PFSK-1 (cell line): ENCODE measurements at regions not wholly inside any gene's neighbourhood (a gene's known extent, or its start where the extent isn't known, plus 50 kb on each side); places are given as distances from the start of the nearest gene placed in this dataset.

Experiments
- FOXP2 ChIP-seq: optimal IDR thresholded peaks from 2 replicates; pipeline ENCODE3; 2011; ENCODE audit warnings: borderline replicate concordance, control low read depth, inconsistent platforms; ENCODE audit not compliant: insufficient read depth; ENCODE audit errors: extremely low read length, extremely low read depth
- POLR2AphosphoS5 ChIP-seq: IDR thresholded peaks from 2 replicates; pipeline ENCODE4 v1.6.1; 2012; ENCODE audit warnings: low read depth, mild to moderate bottlenecking, control low read depth, low read length, moderate library complexity
- REST ChIP-seq, 2 experiments: IDR thresholded peaks; 2 replicates each; pipeline versions ENCODE4 v1.6.1 to v1.8.0; 2011 to 2012; ENCODE audit warnings: low read depth in 2 of 2, low read length in 2 of 2, control low read depth in 1 of 2, inconsistent platforms in 1 of 2, mild to moderate bottlenecking in 1 of 2, moderate library complexity in 1 of 2; ENCODE audit not compliant: insufficient read depth in 1 of 2
- SIN3A ChIP-seq: IDR thresholded peaks from 2 replicates; pipeline ENCODE4 v1.6.1; 2012; ENCODE audit warnings: mild to moderate bottlenecking, low read length, moderate library complexity, borderline replicate concordance; ENCODE audit not compliant: insufficient read depth
- TAF1 ChIP-seq: IDR thresholded peaks from 2 replicates; pipeline ENCODE4 v1.6.1; 2012; ENCODE audit warnings: low read length, control low read depth, borderline replicate concordance; ENCODE audit not compliant: insufficient read depth

DNA sequence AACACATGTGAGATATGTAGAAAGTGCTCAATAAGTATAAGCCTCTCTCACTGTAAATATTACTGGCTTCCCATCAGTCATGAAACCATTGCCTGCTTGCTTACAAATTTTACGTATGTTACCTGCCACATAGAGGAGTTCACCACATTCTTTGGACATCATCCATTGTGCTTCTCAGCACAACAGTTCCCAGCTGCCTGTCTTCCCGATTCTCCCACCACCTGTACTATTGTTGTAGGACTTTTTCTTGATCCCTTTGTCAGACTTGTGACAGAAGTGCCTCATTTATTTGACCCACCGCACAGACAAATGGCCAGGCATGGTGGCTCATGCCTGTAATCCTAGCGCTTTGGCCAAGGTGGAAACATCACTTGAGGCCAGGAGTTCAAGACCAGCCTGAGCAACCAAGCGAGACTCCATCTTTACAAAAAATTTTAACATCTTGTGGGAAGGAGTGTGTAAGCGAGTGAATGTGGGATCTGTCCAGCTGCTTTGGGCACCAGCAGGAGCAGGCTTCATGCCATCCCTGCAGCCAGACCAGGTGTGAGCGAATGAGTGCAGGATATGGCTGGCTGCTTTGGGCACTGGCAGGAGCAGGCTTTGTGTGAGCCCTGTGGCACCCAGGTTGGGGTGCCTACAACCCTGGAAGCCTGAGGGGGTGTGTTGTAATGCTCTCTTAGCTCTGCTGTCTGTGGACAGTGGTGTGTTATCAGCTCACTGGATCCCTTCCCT is 139.9 kb upstream of the ELL2 start:
- no peak for TF ChIP-seq POLR2AphosphoS5
- TF ChIP-seq TAF1: no peak
- no peak for TF ChIP-seq SIN3A
- no peak for TF ChIP-seq FOXP2
- TF ChIP-seq REST (IDR thresholded peaks at IDR 0.05; ENCODE audit: insufficient read depth in 1 of 2, low read depth in 2 of 2, low read length in 2 of 2): no peak

DNA sequence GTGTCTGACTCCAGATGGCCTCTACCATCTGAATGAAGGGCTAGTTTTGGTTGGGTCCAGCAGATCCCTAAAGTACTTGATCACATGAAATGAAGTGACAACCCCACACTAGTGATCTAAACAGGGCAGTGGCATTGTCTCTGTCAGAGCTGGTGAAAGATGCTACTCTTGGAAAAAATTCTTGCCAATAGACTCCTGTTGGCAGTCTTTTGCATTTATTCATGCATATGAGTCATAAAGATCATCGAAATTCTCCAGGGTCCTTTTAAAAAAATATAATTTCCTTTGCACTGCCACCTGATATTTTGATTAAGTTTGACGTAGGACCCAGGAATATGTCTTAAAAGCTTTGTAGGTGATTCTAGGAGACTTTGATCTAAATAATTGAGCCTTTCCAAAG is 135.1 kb upstream of the ELL2 start:
- no peak for TF ChIP-seq TAF1
- no peak for TF ChIP-seq POLR2AphosphoS5
- TF ChIP-seq SIN3A: no peak
- no peak for TF ChIP-seq FOXP2
- no peak for TF ChIP-seq REST (IDR thresholded peaks at IDR 0.05; ENCODE audit: insufficient read depth in 1 of 2, low read depth in 2 of 2, low read length in 2 of 2)

- TF ChIP-seq SIN3A: no peak
- TF ChIP-seq REST (IDR thresholded peaks at IDR 0.05; ENCODE audit: insufficient read depth in 1 of 2, low read depth in 2 of 2, low read length in 2 of 2): no peak
- no peak for TF ChIP-seq FOXP2
- no peak for TF ChIP-seq TAF1
- TF ChIP-seq POLR2AphosphoS5: no peak
These were observed 133.3 kb upstream of the ELL2 start for GRCh38 chr5:96094904-96095303.

- TF ChIP-seq SIN3A: no peak
- TF ChIP-seq FOXP2: no peak
- no peak for TF ChIP-seq TAF1
- no peak for TF ChIP-seq POLR2AphosphoS5
- no peak for TF ChIP-seq REST (IDR thresholded peaks at IDR 0.05; ENCODE audit: insufficient read depth in 1 of 2, low read depth in 2 of 2, low read length in 2 of 2)
These were observed 132.3 kb upstream of the ELL2 start for GRCh38 chr5:96093890-96094381.
